A673 (cell line): ENCODE measurements at regions not wholly inside any gene's neighbourhood (a gene's known extent, or its start where the extent isn't known, plus 50 kb on each side); places are given as distances from the start of the nearest gene placed in this dataset.

Experiments used
- CTCF ChIP-seq: fragments of 300-800, 200-600 bp; sonication (generic); conservative IDR thresholded peaks from 2 replicates; pipeline ENCODE4 v1.5.1; 2017; ENCODE audit warnings: low read depth, mild to moderate bottlenecking, antibody characterized with exemption, low read length, moderate library complexity, mixed read lengths
- EZH2 ChIP-seq: fragments of 200-600 bp; sonication (generic); IDR thresholded peaks from 2 replicates; pipeline ENCODE4 v1.6.1; 2017; ENCODE audit warnings: borderline replicate concordance, low read depth, mild to moderate bottlenecking, mixed read lengths, antibody characterized with exemption, low read length; ENCODE audit not compliant: poor library complexity, severe bottlenecking

- TF ChIP-seq CTCF = no peak
- no peak for TF ChIP-seq EZH2
These were observed 102.6 kb upstream of the MLN start for GRCh38 chr6:33906439-33906838.
